Cardiac fibroblast (primary cell): ENCODE measurements at regions not wholly inside any gene's neighbourhood (a gene's known extent, or its start where the extent isn't known, plus 50 kb on each side); places are given as distances from the start of the nearest gene placed in this dataset.

Source experiments
- DNase-seq, 2 donors: peaks; one replicate each; pipeline versions ENCODE4 v3.0.0 to v3.0.0-alpha.2; 2010; ENCODE audit warnings: low read depth in 2 of 2
- H3K4me3 ChIP-seq, 2 donors: replicated peaks in 1 of 2; 1 replicate in 1 of 2; 2 replicates in 1 of 2; pipeline ENCODE4 v1.5.1; 2011; ENCODE audit warnings: low read depth in 2 of 2, low read length in 2 of 2, mild to moderate bottlenecking in 2 of 2, moderate library complexity in 1 of 2
- TF ChIP-seq, protein P1 (sequence below): IDR thresholded peaks from one replicate; pipeline ENCODE4 v1.5.1; 2011; ENCODE audit warnings: low read depth, mild to moderate bottlenecking, low read length, inconsistent platforms

GRCh38 chr10:85457191-85457590, 909.4 kb downstream of the GRID1 start:
- TF ChIP-seq, protein P1, sequence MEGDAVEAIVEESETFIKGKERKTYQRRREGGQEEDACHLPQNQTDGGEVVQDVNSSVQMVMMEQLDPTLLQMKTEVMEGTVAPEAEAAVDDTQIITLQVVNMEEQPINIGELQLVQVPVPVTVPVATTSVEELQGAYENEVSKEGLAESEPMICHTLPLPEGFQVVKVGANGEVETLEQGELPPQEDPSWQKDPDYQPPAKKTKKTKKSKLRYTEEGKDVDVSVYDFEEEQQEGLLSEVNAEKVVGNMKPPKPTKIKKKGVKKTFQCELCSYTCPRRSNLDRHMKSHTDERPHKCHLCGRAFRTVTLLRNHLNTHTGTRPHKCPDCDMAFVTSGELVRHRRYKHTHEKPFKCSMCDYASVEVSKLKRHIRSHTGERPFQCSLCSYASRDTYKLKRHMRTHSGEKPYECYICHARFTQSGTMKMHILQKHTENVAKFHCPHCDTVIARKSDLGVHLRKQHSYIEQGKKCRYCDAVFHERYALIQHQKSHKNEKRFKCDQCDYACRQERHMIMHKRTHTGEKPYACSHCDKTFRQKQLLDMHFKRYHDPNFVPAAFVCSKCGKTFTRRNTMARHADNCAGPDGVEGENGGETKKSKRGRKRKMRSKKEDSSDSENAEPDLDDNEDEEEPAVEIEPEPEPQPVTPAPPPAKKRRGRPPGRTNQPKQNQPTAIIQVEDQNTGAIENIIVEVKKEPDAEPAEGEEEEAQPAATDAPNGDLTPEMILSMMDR: no peak
- no peak for DNase-seq
- H3K4me3 ChIP-seq: no peak overlapping the region

DNA sequence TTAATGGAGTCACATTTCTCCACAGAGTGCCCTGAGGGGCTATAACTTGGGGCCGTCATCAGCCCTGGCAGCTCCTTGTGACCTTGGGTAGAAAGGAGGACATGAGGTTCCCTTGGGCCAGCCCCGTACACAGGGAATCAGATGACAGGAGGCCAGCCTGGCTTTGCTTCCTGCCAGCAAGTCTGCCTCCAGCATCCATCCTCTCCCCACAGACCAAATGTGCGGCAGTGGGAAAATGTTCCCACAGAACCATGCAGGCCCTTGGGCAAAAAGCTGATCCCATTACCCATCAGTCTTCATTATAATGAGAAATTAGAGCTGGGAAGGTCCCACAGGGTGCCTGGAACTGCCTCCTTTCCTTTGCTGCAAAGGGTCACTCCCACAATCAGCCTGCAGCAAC, 908.3 kb downstream of the GRID1 start:
- TF ChIP-seq, protein P1: no peak
- no peak overlapping the region for H3K4me3 ChIP-seq
- DNase-seq: no peak

- no peak for DNase-seq
- TF ChIP-seq, protein P1: no peak
- no peak overlapping the region for H3K4me3 ChIP-seq
Observed at GRCh38 chr10:85459906-85460305, 906.7 kb downstream of the GRID1 start.

DNA sequence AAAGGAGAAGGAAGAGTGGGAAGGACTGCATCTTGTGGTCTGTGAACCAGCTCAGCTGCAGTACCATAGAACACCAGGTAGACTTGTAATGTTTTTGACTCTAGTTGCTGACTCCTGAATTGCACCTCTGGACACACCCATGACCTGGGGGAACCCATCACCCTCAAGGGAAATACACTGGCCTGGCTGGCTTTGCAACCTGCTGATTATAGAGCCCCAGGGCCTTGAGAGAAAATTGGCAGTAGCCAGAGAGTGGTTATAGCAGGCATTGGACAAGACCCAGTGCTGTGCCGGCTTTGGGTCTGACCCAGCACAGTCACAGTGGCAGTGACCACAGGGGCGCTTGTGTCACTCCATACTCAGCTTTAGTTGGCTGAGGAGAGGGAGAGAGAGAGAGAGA, 902.3 kb downstream of the GRID1 start:
- no peak for DNase-seq
- no peak overlapping the region for H3K4me3 ChIP-seq
- TF ChIP-seq, protein P1: no peak

- TF ChIP-seq, protein P1: no peak
- H3K4me3 ChIP-seq: no peak overlapping the region
- no peak for DNase-seq
Observed at GRCh38 chr10:85477979-85478378, 888.6 kb downstream of the GRID1 start.

- H3K4me3 ChIP-seq: no peak overlapping the region
Observed at GRCh38 chr10:85490431-85490830, 876.2 kb downstream of the GRID1 start.

DNA sequence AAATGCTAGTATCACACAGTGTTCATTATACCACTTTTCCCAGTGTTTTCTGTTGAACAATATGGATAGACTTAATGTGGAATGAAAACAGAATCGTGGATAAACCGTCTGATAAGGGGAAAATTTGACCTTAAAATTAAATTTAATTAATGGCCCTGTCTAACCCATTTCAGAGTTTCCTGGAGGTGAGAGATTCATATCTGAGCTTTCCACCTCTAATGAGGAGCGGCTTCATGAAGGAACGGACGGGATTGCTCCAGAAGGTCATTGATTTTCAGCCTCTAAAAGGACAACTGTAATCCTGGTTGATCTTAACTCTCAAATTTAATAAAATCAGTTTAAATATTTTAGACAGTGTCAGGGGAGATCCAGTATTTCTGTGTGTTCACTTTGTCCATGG, 874.9 kb downstream of the GRID1 start:
- TF ChIP-seq, protein P1: no peak
- no peak overlapping the region for H3K4me3 ChIP-seq
- no peak for DNase-seq

More at GRCh38 chr10:85490431-85490830, 876.2 kb downstream of the GRID1 start:
- TF ChIP-seq, protein P1: no peak
- DNase-seq: no peak
